ENCODE measurements at regions not wholly inside any gene's neighbourhood (a gene's known extent, or its start where the extent isn't known, plus 50 kb on each side); places are given as distances from the start of the nearest gene placed in this dataset.

DNA sequence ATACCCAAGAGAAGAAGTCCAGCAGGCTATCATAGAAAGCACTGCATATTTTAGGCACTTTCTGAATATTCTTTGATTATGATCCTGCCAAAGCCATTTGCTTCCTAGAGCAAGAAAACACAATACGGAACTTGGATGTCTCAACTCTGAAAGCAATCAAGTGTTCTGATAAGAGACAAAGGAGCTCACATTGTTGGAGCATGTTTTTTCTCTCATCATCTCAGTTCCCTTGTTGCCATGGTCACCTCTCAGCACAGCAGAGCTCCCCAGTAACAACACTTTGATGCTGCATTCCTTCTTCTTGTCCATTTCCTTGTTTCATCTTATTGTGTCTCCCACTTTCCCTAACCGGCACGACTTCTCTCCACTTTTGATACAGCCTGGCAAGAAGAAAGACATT lies 168.7 kb upstream of the FUT9 start:
- TF ChIP-seq TCF12 (IDR thresholded peaks at IDR 0.05; ENCODE audit: low read depth), result no peak
- no peak for TF ChIP-seq CEBPB (IDR thresholded peaks at IDR 0.05)
- no peak for TF ChIP-seq EGR1 (IDR thresholded peaks at IDR 0.05)
- no peak for TF ChIP-seq RAD21 (IDR thresholded peaks at IDR 0.05; ENCODE audit: low read depth)
- no peak for TF ChIP-seq NFIC (IDR thresholded peaks at IDR 0.05)
- no peak for TF ChIP-seq YY1 (IDR thresholded peaks at IDR 0.05; ENCODE audit: low read depth)
- TF ChIP-seq, protein P1, sequence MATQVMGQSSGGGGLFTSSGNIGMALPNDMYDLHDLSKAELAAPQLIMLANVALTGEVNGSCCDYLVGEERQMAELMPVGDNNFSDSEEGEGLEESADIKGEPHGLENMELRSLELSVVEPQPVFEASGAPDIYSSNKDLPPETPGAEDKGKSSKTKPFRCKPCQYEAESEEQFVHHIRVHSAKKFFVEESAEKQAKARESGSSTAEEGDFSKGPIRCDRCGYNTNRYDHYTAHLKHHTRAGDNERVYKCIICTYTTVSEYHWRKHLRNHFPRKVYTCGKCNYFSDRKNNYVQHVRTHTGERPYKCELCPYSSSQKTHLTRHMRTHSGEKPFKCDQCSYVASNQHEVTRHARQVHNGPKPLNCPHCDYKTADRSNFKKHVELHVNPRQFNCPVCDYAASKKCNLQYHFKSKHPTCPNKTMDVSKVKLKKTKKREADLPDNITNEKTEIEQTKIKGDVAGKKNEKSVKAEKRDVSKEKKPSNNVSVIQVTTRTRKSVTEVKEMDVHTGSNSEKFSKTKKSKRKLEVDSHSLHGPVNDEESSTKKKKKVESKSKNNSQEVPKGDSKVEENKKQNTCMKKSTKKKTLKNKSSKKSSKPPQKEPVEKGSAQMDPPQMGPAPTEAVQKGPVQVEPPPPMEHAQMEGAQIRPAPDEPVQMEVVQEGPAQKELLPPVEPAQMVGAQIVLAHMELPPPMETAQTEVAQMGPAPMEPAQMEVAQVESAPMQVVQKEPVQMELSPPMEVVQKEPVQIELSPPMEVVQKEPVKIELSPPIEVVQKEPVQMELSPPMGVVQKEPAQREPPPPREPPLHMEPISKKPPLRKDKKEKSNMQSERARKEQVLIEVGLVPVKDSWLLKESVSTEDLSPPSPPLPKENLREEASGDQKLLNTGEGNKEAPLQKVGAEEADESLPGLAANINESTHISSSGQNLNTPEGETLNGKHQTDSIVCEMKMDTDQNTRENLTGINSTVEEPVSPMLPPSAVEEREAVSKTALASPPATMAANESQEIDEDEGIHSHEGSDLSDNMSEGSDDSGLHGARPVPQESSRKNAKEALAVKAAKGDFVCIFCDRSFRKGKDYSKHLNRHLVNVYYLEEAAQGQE (IDR thresholded peaks at IDR 0.05; ENCODE audit: low read depth), result no peak
- TF ChIP-seq FOXM1 (IDR thresholded peaks at IDR 0.05; ENCODE audit: borderline replicate concordance, low read depth), result no peak
- no peak for TF ChIP-seq EP300 (IDR thresholded peaks at IDR 0.05; ENCODE audit: borderline replicate concordance)

Measured in Ishikawa (cell line).